ELR (cell line): ENCODE measurements at regions not wholly inside any gene's neighbourhood (a gene's known extent, or its start where the extent isn't known, plus 50 kb on each side); places are given as distances from the start of the nearest gene placed in this dataset.

Experiments
- DNase-seq: peaks from one replicate; pipeline ENCODE4 v3.0.0-alpha.2; 2015; ENCODE audit warnings: low read depth

GRCh38 chr12:24044941-24045703, 95.7 kb upstream of the SOX5 start:
- no peak for DNase-seq

DNA sequence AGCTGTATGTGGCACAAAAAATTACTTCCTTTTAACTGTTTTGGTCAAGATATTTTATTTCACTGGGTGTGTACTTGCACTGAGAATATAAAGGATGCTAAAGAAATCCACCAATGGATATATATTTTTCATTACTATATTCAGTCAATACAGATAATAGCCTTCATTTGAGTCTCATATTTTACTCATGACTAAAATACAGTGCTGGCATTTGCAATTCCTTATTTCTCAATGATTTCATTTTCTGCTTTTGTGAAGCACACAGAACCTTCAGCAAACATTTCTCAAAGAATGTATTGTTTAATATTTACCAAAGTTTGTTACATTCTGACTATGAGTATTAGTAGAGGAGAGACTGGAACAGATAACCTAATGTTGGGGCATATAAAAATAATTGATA, 93.2 kb upstream of the SOX5 start:
- no peak for DNase-seq

DNA sequence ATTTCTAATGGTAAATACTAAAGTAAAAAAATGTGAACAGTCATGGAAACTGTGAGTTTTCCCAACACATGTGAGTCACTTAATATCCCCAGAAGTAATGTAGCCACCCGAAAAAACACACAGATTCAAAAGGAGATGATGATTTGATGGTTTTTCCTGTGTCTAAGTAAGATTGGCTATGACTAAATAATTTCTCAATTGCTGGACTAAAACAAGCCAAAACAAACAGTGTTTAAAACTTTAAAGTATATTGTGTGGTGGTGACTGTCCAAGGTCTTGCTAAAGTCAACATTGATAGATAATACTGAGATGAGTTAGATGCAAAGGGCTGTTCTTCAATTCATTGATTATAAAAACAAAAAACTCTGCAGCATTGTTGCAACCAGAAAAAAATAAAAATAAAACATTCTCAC, 89.6 kb upstream of the SOX5 start:
- DNase-seq = peak; percentile 71

GRCh38 chr12:24038211-24038997, 88.9 kb upstream of the SOX5 start:
- no peak for DNase-seq

DNA sequence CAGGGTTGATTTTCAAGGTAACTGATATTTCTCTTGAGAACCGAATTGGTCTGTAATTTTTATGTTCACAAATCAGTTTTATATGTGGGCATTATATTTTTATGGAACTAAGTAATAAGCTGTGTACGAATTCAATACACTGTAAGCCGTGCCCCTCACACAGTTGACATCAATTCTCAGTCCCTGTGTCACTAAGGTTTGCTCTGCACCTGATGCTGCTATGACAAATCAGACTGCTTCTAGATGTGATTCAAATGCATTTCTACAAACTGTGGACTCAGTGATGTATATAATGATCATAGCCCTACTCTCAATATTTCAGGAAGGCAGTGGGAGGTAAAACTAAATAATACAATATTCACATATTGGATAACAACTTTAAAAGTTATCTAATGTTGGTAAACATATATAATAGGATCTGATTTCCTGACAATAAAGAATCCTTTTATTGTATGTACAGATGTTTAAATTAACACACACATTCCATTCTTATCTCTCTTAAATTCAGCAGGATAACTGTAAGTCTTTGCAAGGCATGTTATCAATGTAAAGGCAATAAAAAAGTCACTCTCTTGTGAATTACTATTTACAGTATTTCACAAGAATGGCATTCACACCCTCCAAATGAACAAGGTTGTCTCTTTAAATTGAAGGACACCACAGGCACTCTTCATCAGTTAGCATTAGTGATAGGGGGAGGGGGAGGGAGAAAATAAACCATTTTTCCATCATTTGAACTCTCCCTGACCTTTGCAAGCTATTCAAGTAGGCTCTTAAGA, 87.2 kb upstream of the SOX5 start:
- DNase-seq = no peak

GRCh38 chr12:24034894-24035293, 85.4 kb upstream of the SOX5 start:
- no peak for DNase-seq

- DNase-seq = no peak
Observed at GRCh38 chr12:24034160-24034559, 84.7 kb upstream of the SOX5 start.

GRCh38 chr12:24027352-24027751, 77.9 kb upstream of the SOX5 start:
- DNase-seq = no peak

GRCh38 chr12:24025153-24025798, 75.8 kb upstream of the SOX5 start:
- no peak for DNase-seq

DNA sequence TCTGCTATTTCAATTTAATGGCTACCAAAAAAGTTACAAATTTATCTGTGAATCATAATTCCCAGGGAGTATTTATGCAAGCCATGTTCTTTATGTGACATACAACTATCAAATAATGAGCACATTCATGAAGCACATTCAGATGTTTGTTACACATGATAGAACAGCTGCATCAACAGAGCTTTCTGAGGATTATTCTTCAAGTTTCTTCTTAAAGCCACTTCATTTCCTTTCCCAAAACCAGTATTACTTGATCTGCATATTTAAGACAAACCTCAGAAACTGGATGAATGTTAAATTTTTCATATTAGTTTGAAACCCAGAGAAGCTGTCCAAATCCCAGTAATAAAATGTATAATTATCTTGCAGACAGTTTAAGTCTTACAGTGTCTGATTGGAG, 73.6 kb upstream of the SOX5 start:
- no peak for DNase-seq

GRCh38 chr12:24021164-24021502, 71.7 kb upstream of the SOX5 start:
- DNase-seq = no peak

GRCh38 chr12:24020397-24021163, 71.1 kb upstream of the SOX5 start:
- DNase-seq = no peak

- no peak for DNase-seq
Observed at GRCh38 chr12:24015833-24016160, 66.3 kb upstream of the SOX5 start.

GRCh38 chr12:24014915-24015832, 65.7 kb upstream of the SOX5 start:
- DNase-seq = no peak

- DNase-seq = no peak
Observed at GRCh38 chr12:24014240-24014639, 64.8 kb upstream of the SOX5 start.

DNA sequence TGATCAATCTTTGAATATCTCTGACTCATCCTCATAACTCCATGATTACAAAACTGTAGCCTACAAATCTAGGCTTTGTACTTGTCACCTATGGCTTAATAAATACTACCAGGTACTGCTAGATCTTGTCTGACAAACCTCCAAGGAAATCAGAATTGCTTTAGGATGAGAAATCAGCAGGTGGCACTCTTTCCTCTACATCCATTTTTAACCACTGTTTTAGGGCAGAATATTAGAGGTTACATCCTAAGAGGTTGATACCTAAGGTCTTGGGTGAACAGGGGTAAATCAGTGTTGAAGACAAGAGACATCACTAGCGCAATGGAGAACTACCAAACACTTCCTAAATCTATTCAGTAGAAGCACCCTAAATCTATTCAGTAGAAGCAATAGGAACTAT, 63.1 kb upstream of the SOX5 start:
- peak; percentile 20 for DNase-seq

DNA sequence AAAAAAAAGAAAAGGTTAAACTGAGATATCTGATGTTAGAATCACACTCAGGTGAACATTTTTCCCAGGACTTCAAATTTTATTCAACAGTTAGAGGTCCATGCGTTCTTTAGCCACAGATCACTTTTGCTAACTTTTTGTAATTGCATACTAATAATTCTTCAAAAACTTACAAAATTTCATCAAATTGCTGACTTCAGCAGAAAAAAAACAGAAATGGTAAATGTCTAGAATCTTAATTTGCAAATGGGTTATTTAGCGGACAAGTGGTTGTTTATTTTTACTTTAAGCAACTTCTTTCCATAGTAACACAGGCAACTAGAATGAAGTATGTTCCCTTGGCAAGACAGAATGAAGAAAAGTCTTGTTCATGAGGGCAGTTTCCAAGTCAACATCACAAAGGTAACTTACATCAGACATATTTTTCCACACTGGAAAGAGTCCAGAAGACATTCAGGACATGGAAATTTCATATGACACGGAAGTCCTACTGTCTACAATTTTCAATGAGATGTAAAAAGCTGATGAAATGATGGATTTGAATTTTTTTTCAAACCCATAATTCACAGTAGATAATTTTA, 62.5 kb upstream of the SOX5 start:
- no peak for DNase-seq

GRCh38 chr12:24008166-24008565, 58.7 kb upstream of the SOX5 start:
- no peak for DNase-seq
